IPS DF 6.9 (cell line): ENCODE measurements at regions not wholly inside any gene's neighbourhood (a gene's known extent, or its start where the extent isn't known, plus 50 kb on each side); places are given as distances from the start of the nearest gene placed in this dataset.

ENCODE experiments used
- DNase-seq: peaks from one replicate; pipeline ENCODE4 v3.0.0-alpha.2; 2013; ENCODE audit warnings: low read depth, low spot score
- H3K27ac ChIP-seq: one replicate; pipeline ENCODE4 v1.5.1; 2013; ENCODE audit warnings: low read length, control low read depth
- H3K27me3 ChIP-seq: 2 replicates; pipeline ENCODE4 v1.6.1; 2013; ENCODE audit warnings: mild to moderate bottlenecking, low read length; ENCODE audit not compliant: control insufficient read depth, insufficient read depth
- H3K36me3 ChIP-seq: 2 replicates; pipeline ENCODE4 v1.6.1; 2013; ENCODE audit warnings: low read length; ENCODE audit not compliant: control insufficient read depth, insufficient read depth
- H3K4me1 ChIP-seq: 2 replicates; pipeline ENCODE4 v1.6.1; 2013; ENCODE audit warnings: low read length; ENCODE audit not compliant: control insufficient read depth, insufficient read depth
- H3K4me3 ChIP-seq: 2 replicates; pipeline ENCODE4 v1.5.1; 2013; ENCODE audit warnings: mild to moderate bottlenecking, low read length
- H3K9me3 ChIP-seq: 2 replicates; pipeline ENCODE4 v1.6.1; 2013; ENCODE audit warnings: low read length, inconsistent platforms; ENCODE audit not compliant: control insufficient read depth, insufficient read depth
- WGBS: extraction: QIAGEN DNeasy Blood & Tissue Kit; methylation state at CpG from one replicate; pipeline ENCODE4 v1.1.7; 2013; ENCODE audit warnings: mixed read lengths, missing lambda C conversion rate; ENCODE audit not compliant: insufficient read length, insufficient coverage; 5-methylcytosine and 5-hydroxymethylcytosine counted together

GRCh38 chr2:18901242-18901641 lies 311.9 kb upstream of the NT5C1B start:
- no peak overlapping the region for H3K27ac ChIP-seq
- WGBS = no CpG with 5 or more reads among the region's 3 CpGs
- DNase-seq = no peak
- no peaks in the 10 kb centered on the region for H3K4me1 ChIP-seq
- H3K4me3 ChIP-seq = no peak overlapping the region
- H3K36me3 ChIP-seq = no peaks in the 10 kb centered on the region
- H3K9me3 ChIP-seq = no peaks in the 10 kb centered on the region
- H3K27me3 ChIP-seq = no peaks in the 10 kb centered on the region; the same call in 1 of the 2 replicates

- H3K27me3 ChIP-seq = no peaks in the 10 kb centered on the region; the same call in 1 of the 2 replicates
- no peaks in the 10 kb centered on the region for H3K9me3 ChIP-seq
- H3K27ac ChIP-seq = no peak overlapping the region
- no peak overlapping the region for H3K4me3 ChIP-seq
- H3K36me3 ChIP-seq = no peaks in the 10 kb centered on the region
- H3K4me1 ChIP-seq = no peaks in the 10 kb centered on the region
- no peak for DNase-seq
Measured at GRCh38 chr2:18900691-18901141, 311.3 kb upstream of the NT5C1B start.

GRCh38 chr2:18899725-18900124 lies 310.4 kb upstream of the NT5C1B start:
- no peak overlapping the region for H3K27ac ChIP-seq
- no CpG with 5 or more reads among the region's 3 CpGs for WGBS
- H3K4me1 ChIP-seq = no peaks in the 10 kb centered on the region
- no peak for DNase-seq
- no peak overlapping the region for H3K4me3 ChIP-seq
- no peaks in the 10 kb centered on the region for H3K36me3 ChIP-seq
- no peaks in the 10 kb centered on the region; the same call in 1 of the 2 replicates for H3K27me3 ChIP-seq
- H3K9me3 ChIP-seq = no peaks in the 10 kb centered on the region

- no peak for DNase-seq
- Histone ChIP-seq H3K9me3 (no peaks in the 10 kb centered on the region), H3K4me3 (no peak overlapping the region), H3K4me1 (no peaks in the 10 kb centered on the region), H3K27ac (no peak overlapping the region), H3K27me3 (no peaks in the 10 kb centered on the region; the same call in 1 of the 2 replicates), H3K36me3 (no peaks in the 10 kb centered on the region)
Measured at GRCh38 chr2:18898271-18898670, 308.9 kb upstream of the NT5C1B start.

GRCh38 chr2:18896125-18896764 lies 306.9 kb upstream of the NT5C1B start:
- WGBS = no CpG with 5 or more reads among the region's 2 CpGs
- H3K4me1 ChIP-seq = no peaks in the 10 kb centered on the region
- no peak overlapping the region for H3K27ac ChIP-seq
- no peak for DNase-seq
- H3K27me3 ChIP-seq = no peaks in the 10 kb centered on the region; the same call in 1 of the 2 replicates
- H3K9me3 ChIP-seq = no peaks in the 10 kb centered on the region
- H3K4me3 ChIP-seq = no peak overlapping the region
- no peaks in the 10 kb centered on the region for H3K36me3 ChIP-seq

- Histone ChIP-seq H3K4me1 (no peaks in the 10 kb centered on the region), H3K36me3 (no peaks in the 10 kb centered on the region), H3K9me3 (no peaks in the 10 kb centered on the region), H3K27ac (no peak overlapping the region), H3K27me3 (no peaks in the 10 kb centered on the region), H3K4me3 (no peak overlapping the region)
- WGBS = no CpG with 5 or more reads among the region's 3 CpGs
- no peak for DNase-seq
Measured at GRCh38 chr2:18891600-18892345, 302.4 kb upstream of the NT5C1B start.

- Histone ChIP-seq H3K27me3 (no peaks in the 10 kb centered on the region), H3K4me3 (no peak overlapping the region), H3K27ac (no peak overlapping the region), H3K4me1 (no peaks in the 10 kb centered on the region), H3K36me3 (no peaks in the 10 kb centered on the region), H3K9me3 (no peaks in the 10 kb centered on the region)
- DNase-seq = no peak
- no CpG with 5 or more reads among the region's 5 CpGs for WGBS
Measured at GRCh38 chr2:18889565-18890332, 300.4 kb upstream of the NT5C1B start.

GRCh38 chr2:18885457-18885856 lies 296.1 kb upstream of the NT5C1B start:
- H3K27me3 ChIP-seq = no peaks in the 10 kb centered on the region
- H3K36me3 ChIP-seq = no peaks in the 10 kb centered on the region
- no peak overlapping the region for H3K27ac ChIP-seq
- no peak for DNase-seq
- WGBS = no CpG with 5 or more reads among the region's 2 CpGs
- H3K9me3 ChIP-seq = no peaks in the 10 kb centered on the region
- H3K4me3 ChIP-seq = no peak overlapping the region
- H3K4me1 ChIP-seq = no peaks in the 10 kb centered on the region

GRCh38 chr2:18883616-18884456 lies 294.5 kb upstream of the NT5C1B start:
- WGBS = no CpG with 5 or more reads among the region's 3 CpGs
- DNase-seq = no peak
- H3K4me3 ChIP-seq = no peak overlapping the region
- no peaks in the 10 kb centered on the region for H3K36me3 ChIP-seq
- H3K27ac ChIP-seq = no peak overlapping the region
- no peaks in the 10 kb centered on the region for H3K9me3 ChIP-seq
- no peaks in the 10 kb centered on the region for H3K27me3 ChIP-seq
- H3K4me1 ChIP-seq = no peaks in the 10 kb centered on the region

GRCh38 chr2:18871430-18871829 lies 282.1 kb upstream of the NT5C1B start:
- Histone ChIP-seq H3K9me3 (no peaks in the 10 kb centered on the region), H3K4me3 (no peak overlapping the region), H3K27ac (no peak overlapping the region), H3K36me3 (no peaks in the 10 kb centered on the region), H3K4me1 (no peaks in the 10 kb centered on the region), H3K27me3 (no peaks in the 10 kb centered on the region)
- no peak for DNase-seq
- no CpG with 5 or more reads among the region's 2 CpGs for WGBS
